Stimulated activated CD8-positive, alpha-beta memory T cell treated with anti-CD3 and anti-CD28 coated beads, Interleukin-7, amount 100 ng/mL, for 4 hours (primary cell): ENCODE measurements at regions not wholly inside any gene's neighbourhood (a gene's known extent, or its start where the extent isn't known, plus 50 kb on each side); places are given as distances from the start of the nearest gene placed in this dataset.
"Not testable (repeated sequence)": the region's sequence is repeated elsewhere in the genome, so short reads cannot be mapped to it uniquely, and the experiment has no call there.

Experiments
- DNase-seq, 2 donors: peaks; one replicate each; pipeline ENCODE4 v3.0.0-alpha.2; 2020; ENCODE audit warnings: low read depth in 2 of 2

GRCh38 chr12:46547421-46548354, 175.1 kb upstream of the SLC38A2 start:
- DNase-seq = no peak

- no peak for DNase-seq
These were observed 174.2 kb upstream of the SLC38A2 start for GRCh38 chr12:46546634-46547273.

- DNase-seq = not testable (repeated sequence)
These were observed 170.8 kb upstream of the SLC38A2 start for GRCh38 chr12:46543378-46543795.

- no peak for DNase-seq
These were observed 166.4 kb upstream of the SLC38A2 start for GRCh38 chr12:46538976-46539375.

- no peak for DNase-seq
These were observed 164.9 kb upstream of the SLC38A2 start for GRCh38 chr12:46537387-46537955.

GRCh38 chr12:46536316-46536715, 163.7 kb upstream of the SLC38A2 start:
- DNase-seq = not testable (repeated sequence)

- DNase-seq = no peak
These were observed 163.3 kb upstream of the SLC38A2 start for GRCh38 chr12:46535907-46536306.

- no peak for DNase-seq
These were observed 162.8 kb upstream of the SLC38A2 start for GRCh38 chr12:46535376-46535775.

- DNase-seq = no peak
These were observed 161.8 kb upstream of the SLC38A2 start for GRCh38 chr12:46534327-46534840.

- no peak for DNase-seq
These were observed 161.2 kb upstream of the SLC38A2 start for GRCh38 chr12:46533723-46534122.

GRCh38 chr12:46531804-46532203, 159.2 kb upstream of the SLC38A2 start:
- no peak for DNase-seq

GRCh38 chr12:46531059-46531785, 158.6 kb upstream of the SLC38A2 start:
- DNase-seq = no peak

GRCh38 chr12:46530373-46531056, 157.9 kb upstream of the SLC38A2 start:
- DNase-seq = no peak

GRCh38 chr12:46526233-46526632, 153.7 kb upstream of the SLC38A2 start:
- no peak for DNase-seq

- DNase-seq = no peak
These were observed 152.2 kb upstream of the SLC38A2 start for GRCh38 chr12:46524778-46525177.

- DNase-seq = peak in 1 of 2 donors; percentile 7
These were observed 151.5 kb upstream of the SLC38A2 start for GRCh38 chr12:46523863-46524770.

- DNase-seq = no peak
These were observed 150.9 kb upstream of the SLC38A2 start for GRCh38 chr12:46523446-46523845.

- DNase-seq = no peak
These were observed 149.5 kb upstream of the SLC38A2 start for GRCh38 chr12:46522071-46522470.

- DNase-seq = no peak
These were observed 148.6 kb upstream of the SLC38A2 start for GRCh38 chr12:46521145-46521544.

- DNase-seq = no peak
These were observed 146.8 kb upstream of the SLC38A2 start for GRCh38 chr12:46519407-46519806.
